HEK293 (cell line): ENCODE measurements at regions not wholly inside any gene's neighbourhood (a gene's known extent, or its start where the extent isn't known, plus 50 kb on each side); places are given as distances from the start of the nearest gene placed in this dataset.

Source experiments
- CTCF ChIA-PET: fragments of 350-600 bp; formaldehyde crosslinking; extraction: SDS; loops from one replicate; lab custom pipeline; 2021; ENCODE audit warnings: antibody characterized with exemption; lab: Yijun Ruan, JAX
- POLR2A ChIA-PET: fragments of 300-600 bp; formaldehyde crosslinking; extraction: SDS; loops from one replicate; lab custom pipeline; 2020; ENCODE audit warnings: antibody characterized with exemption, inconsistent platforms; lab: Yijun Ruan, JAX
- H3K27ac ChIP-seq: fragments of 200-500 bp; sonication (Bioruptor generic); 2 replicates; pipeline ENCODE4 v1.5.1; 2014; ENCODE audit warnings: low read depth, low read length, control low read depth, inconsistent platforms; ENCODE audit errors: extremely low read depth
- H3K36me3 ChIP-seq, 2 experiments: fragments of 200-500 bp in 1 of 2; sonication (Bioruptor generic) in 1 of 2; 1 replicate in 1 of 2; 2 replicates in 1 of 2; pipeline ENCODE4 v1.5.1; 2014 to 2017; ENCODE audit warnings: inconsistent platforms in 2 of 2, low read length in 2 of 2; ENCODE audit not compliant: control insufficient read depth in 2 of 2, insufficient read depth in 1 of 2
- H3K4me1 ChIP-seq: fragments of 200-500 bp; sonication (Bioruptor generic); 2 replicates; pipeline ENCODE4 v1.5.1; 2014; ENCODE audit warnings: mild to moderate bottlenecking, low read length, inconsistent platforms; ENCODE audit not compliant: control insufficient read depth, insufficient read depth
- H3K4me3 ChIP-seq: 2 replicates; pipeline ENCODE4 v1.5.1; 2011; ENCODE audit warnings: low read depth, mild to moderate bottlenecking, control low read depth, low read length, moderate library complexity
- H3K9me3 ChIP-seq: fragments of 200-500 bp; sonication (Bioruptor generic); 2 replicates; pipeline ENCODE4 v1.5.1; 2014; ENCODE audit warnings: low read depth, low read length, inconsistent platforms; ENCODE audit not compliant: control insufficient read depth, insufficient read depth
- BCL11B ChIP-seq: fragments of 450-650 bp; formaldehyde crosslinking; IDR thresholded peaks from 2 replicates; pipeline ENCODE4 v1.5.1; 2016; ENCODE audit warnings: low read depth, missing biosample characterization, missing genetic modification characterization
- EGR2 ChIP-seq: fragments of 450-650 bp; formaldehyde crosslinking; IDR thresholded peaks from 2 replicates; pipeline ENCODE4 v1.5.1; 2016; ENCODE audit warnings: low read depth, missing biosample characterization, missing genetic modification characterization
- KLF7 ChIP-seq: fragments of 450-650 bp; formaldehyde crosslinking; IDR thresholded peaks from 2 replicates; pipeline ENCODE4 v1.5.1; 2016; ENCODE audit warnings: missing biosample characterization, missing genetic modification characterization, borderline replicate concordance
- MZF1 ChIP-seq: fragments of 450-650 bp; formaldehyde crosslinking; IDR thresholded peaks from 2 replicates; pipeline ENCODE4 v1.5.1; 2017; ENCODE audit warnings: missing biosample characterization, missing genetic modification characterization, borderline replicate concordance
- PRDM1 ChIP-seq: fragments of 450-650 bp; formaldehyde crosslinking; IDR thresholded peaks from 2 replicates; pipeline ENCODE4; 2016; ENCODE audit warnings: missing biosample characterization, missing genetic modification characterization
- REPIN1 ChIP-seq: fragments of 450-650 bp; formaldehyde crosslinking; IDR thresholded peaks from 2 replicates; pipeline ENCODE4 v1.5.1; 2017; ENCODE audit warnings: missing biosample characterization, missing genetic modification characterization, low read depth
- REST ChIP-seq: fragments of 450-650 bp; formaldehyde crosslinking; IDR thresholded peaks from 2 replicates; pipeline ENCODE4 v1.5.1; 2016; ENCODE audit warnings: missing biosample characterization, missing genetic modification characterization
- SALL2 ChIP-seq: fragments of 450-650 bp; formaldehyde crosslinking; IDR thresholded peaks from 2 replicates; pipeline ENCODE4 v1.5.0; 2017; ENCODE audit warnings: missing biosample characterization, mild to moderate bottlenecking, missing genetic modification characterization, borderline replicate concordance
- ZNF266 ChIP-seq: fragments of 450-650 bp; formaldehyde crosslinking; IDR thresholded peaks from 2 replicates; pipeline ENCODE4 v1.5.1; 2016; ENCODE audit warnings: missing biosample characterization, missing genetic modification characterization, low read depth
- ZNF341 ChIP-seq: fragments of 450-650 bp; formaldehyde crosslinking; IDR thresholded peaks from 2 replicates; pipeline ENCODE4; 2016; ENCODE audit warnings: low read depth, missing biosample characterization, missing genetic modification characterization
- ZNF433 ChIP-seq: fragments of 450-650 bp; formaldehyde crosslinking; IDR thresholded peaks from 2 replicates; pipeline ENCODE4 v1.5.1; 2016; ENCODE audit warnings: missing biosample characterization, missing genetic modification characterization, low read depth
- ZNF449 ChIP-seq: fragments of 450-650 bp; formaldehyde crosslinking; IDR thresholded peaks from 2 replicates; pipeline ENCODE4 v1.5.1; 2017; ENCODE audit warnings: missing biosample characterization, mild to moderate bottlenecking, missing genetic modification characterization, moderate library complexity
- ZNF521 ChIP-seq: fragments of 450-650 bp; formaldehyde crosslinking; IDR thresholded peaks from 2 replicates; pipeline ENCODE4 v1.5.1; 2017; ENCODE audit warnings: missing biosample characterization, mild to moderate bottlenecking, missing genetic modification characterization
- ZNF529 ChIP-seq: fragments of 450-650 bp; formaldehyde crosslinking; IDR thresholded peaks from 2 replicates; pipeline ENCODE4 v1.5.1; 2017; ENCODE audit warnings: missing genetic modification characterization, missing biosample characterization; ENCODE audit not compliant: insufficient replicate concordance
- ZNF544 ChIP-seq: fragments of 450-650 bp; formaldehyde crosslinking; IDR thresholded peaks from 2 replicates; pipeline ENCODE4 v1.5.0; 2017; ENCODE audit warnings: missing biosample characterization, missing genetic modification characterization
- ZNF548 ChIP-seq: fragments of 450-650 bp; formaldehyde crosslinking; IDR thresholded peaks from 2 replicates; pipeline ENCODE4 v1.5.1; 2016; ENCODE audit warnings: missing biosample characterization, missing genetic modification characterization
- ZNF621 ChIP-seq: fragments of 450-650 bp; formaldehyde crosslinking; IDR thresholded peaks from 2 replicates; pipeline ENCODE4 v1.5.1; 2017; ENCODE audit warnings: missing biosample characterization, missing genetic modification characterization
- ZNF704 ChIP-seq: fragments of 450-650 bp; formaldehyde crosslinking; IDR thresholded peaks from 2 replicates; pipeline ENCODE4 v1.5.1; 2016; ENCODE audit warnings: missing biosample characterization, missing genetic modification characterization
- ZNF777 ChIP-seq: fragments of 450-650 bp; formaldehyde crosslinking; IDR thresholded peaks from 2 replicates; pipeline ENCODE4 v1.5.1; 2017; ENCODE audit warnings: missing biosample characterization, missing genetic modification characterization, borderline replicate concordance
- ZNF791 ChIP-seq: fragments of 450-650 bp; formaldehyde crosslinking; IDR thresholded peaks from 2 replicates; pipeline ENCODE4 v1.5.1; 2016; ENCODE audit warnings: missing biosample characterization, missing genetic modification characterization

- no peak overlapping the region for H3K4me3 ChIP-seq
- no peak overlapping the region for H3K27ac ChIP-seq
- TF ChIP-seq REST (tag by site-specific recombination) (no peak), ZNF704 (tag by site-specific recombination) (no peak), SALL2 (tag by site-specific recombination) (no peak), ZNF777 (no peak), EGR2 (tag by site-specific recombination) (no peak)
- no peaks in the 10 kb centered on the region for H3K9me3 ChIP-seq
- ChIA-PET POLR2A (no interaction called here), CTCF (interaction anchor here (2.5 to 2.8 kb wide), 2 partner anchors 11 to 162 kb away, joined by 10 to 17 read pairs; no protein-coding TSS in a partner anchor)
- no peaks in the 10 kb centered on the region for H3K4me1 ChIP-seq
- no peaks in the 10 kb centered on the region for H3K36me3 ChIP-seq
Observed at GRCh38 chr4:112776535-112776934, 139.6 kb downstream of the LARP7 start.

GRCh38 chr4:112778520-112778919, 141.6 kb downstream of the LARP7 start:
- ChIA-PET CTCF (interaction anchor here (0.5 kb wide), 1 partner anchor 46 kb away, joined by 3 read pairs; no protein-coding TSS in a partner anchor), POLR2A (no interaction called here)
- Histone ChIP-seq H3K27ac (no peak overlapping the region), H3K4me1 (no peaks in the 10 kb centered on the region), H3K9me3 (no peaks in the 10 kb centered on the region), H3K36me3 (no peaks in the 10 kb centered on the region), H3K4me3 (no peak overlapping the region)
- TF ChIP-seq ZNF548 (tag by site-specific recombination) (no peak), ZNF341 (tag by site-specific recombination) (no peak), ZNF621 (tag by site-specific recombination) (no peak), MZF1 (no peak), ZNF791 (tag by site-specific recombination) (no peak), KLF7 (tag by site-specific recombination) (no peak), PRDM1 (tag by site-specific recombination) (no peak), ZNF529 (tag by site-specific recombination) (no peak), ZNF544 (no peak)

- no peak overlapping the region for H3K27ac ChIP-seq
- ChIA-PET CTCF (no interaction called here), POLR2A (no interaction called here)
- no peak overlapping the region for H3K4me3 ChIP-seq
- H3K9me3 ChIP-seq = no peaks in the 10 kb centered on the region
- TF ChIP-seq BCL11B (no peak), REPIN1 (no peak), ZNF449 (no peak), ZNF621 (tag by site-specific recombination) (no peak), ZNF521 (tag by site-specific recombination) (no peak), ZNF266 (tag by site-specific recombination) (no peak), ZNF529 (tag by site-specific recombination) (no peak), ZNF433 (tag by site-specific recombination) (no peak)
- H3K36me3 ChIP-seq = no peaks in the 10 kb centered on the region
- no peaks in the 10 kb centered on the region for H3K4me1 ChIP-seq
Observed at GRCh38 chr4:112793033-112793432, 156.1 kb downstream of the LARP7 start.
